ENCODE measurements at regions not wholly inside any gene's neighbourhood (a gene's known extent, or its start where the extent isn't known, plus 50 kb on each side); places are given as distances from the start of the nearest gene placed in this dataset.

DNA sequence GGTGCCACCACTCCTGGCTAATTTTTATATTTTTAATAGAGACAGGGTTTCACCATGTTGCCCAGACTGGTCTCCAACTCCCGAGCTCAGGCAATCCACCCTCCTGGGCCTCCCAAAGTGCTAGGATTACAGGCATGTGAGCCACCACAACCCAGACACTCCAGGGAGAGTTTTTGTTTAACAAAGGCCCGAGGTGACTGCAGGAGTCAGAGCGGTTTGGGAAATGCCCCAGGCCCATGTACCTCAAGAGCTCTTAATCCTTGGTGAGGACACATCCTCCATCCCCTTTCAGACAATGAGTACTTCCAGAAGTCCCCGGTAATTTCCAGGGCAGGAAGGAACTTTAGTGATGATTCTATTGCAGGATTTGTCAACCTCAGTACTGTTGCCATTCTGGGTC is 176.0 kb downstream of the ESRRB start:
- DNase-seq (ENCODE audit: low read depth in 3 of 3) = no peak

DNA sequence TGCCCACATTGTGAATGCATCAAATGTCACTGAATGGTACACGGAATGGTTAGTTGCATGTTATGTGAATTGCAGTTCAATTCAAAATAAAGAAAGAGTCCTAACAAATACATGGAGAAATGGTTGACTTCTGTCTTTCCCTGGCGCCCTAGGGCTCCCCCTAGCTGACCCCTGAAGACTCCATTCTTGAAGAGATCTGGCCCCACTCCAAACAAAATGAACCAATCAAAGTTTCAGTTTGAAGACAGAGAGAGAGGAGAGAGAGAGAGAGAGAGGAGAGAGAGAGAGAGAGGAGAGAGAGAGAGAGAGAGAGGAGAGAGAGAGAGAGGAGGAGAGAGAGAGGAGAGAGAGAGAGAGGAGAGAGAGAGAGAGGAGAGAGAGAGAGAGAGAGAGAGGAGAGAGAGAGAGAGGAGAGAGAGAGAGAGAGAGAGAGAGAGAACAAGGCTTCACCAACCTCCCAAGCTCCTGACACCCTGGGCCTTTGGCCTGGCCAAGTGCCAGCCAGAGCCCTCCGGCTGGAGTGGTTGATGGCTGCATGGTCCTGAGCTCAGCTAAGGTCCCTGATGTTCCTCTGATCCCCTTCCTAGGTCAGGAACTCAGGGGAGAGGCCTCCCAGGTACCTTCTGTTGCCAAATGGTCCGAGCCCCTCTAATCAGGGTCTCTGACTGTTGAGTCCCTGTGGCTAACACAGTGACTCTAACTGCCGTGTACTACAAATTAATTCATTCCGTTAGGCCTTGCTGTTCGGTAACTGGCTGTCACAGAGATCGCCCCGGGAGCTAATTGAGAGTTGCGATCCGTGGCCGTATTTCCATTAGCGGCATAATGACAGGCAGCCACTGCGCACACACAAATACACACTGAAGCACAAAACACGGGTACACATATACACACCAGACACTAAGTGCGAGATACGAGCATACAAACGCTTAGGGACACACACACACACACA is 188.8 kb downstream of the ESRRB start:
- DNase-seq (ENCODE audit: low read depth in 3 of 3) = no peak

DNA sequence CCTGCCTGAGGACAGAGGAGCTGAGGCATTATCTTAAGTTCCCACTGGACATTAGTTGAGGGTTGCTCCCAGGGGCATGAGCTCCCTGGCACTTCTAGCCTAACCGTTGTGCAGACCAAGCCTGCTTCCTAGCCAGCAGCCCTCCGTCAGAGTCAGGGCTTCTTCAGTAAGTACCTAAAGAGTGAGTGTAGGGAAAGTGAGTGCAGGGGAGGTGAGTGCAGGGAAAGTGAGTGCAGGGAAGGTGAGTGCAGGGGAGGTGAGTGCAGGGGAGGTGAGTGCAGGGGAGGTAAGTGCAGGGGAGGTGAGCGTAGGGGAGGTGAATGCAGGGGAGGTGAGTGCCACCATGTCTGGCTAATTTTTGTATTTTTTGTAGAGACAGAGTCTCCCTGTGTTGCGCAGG is 190.5 kb downstream of the ESRRB start:
- no peak for DNase-seq (ENCODE audit: low read depth in 3 of 3)

DNA sequence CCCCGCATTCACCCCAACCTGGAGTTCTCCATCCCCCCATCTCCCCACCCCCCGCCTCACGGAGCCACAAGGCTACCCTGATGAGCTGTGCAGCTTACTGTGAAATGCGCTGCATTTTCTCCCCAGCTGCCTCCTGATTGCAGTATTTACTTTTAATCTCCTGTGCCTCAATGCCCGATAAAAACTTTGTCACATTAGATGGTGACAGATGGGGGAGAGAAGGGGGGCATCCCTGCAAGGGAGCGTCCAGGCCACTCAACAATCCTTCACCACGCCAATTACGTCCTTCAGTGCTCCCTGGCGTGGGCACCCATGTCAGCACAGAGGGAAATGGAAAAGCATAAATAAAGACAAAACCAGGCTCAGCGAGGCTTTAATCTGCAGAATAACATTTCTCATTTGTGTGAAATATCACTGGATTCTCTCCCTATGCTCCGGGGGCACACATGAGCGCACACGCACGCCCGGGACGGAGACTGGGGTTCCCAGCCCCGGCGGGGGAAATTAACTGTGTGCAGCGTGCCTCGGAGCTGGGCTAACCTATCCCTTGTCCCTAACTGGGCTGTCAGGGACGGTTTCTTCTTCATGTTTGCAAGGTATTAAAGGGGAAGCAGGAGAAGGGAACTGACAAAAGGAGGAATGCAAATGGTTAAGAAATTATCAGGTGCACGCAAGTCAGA is 186.7 kb upstream of the VASH1 start:
- no peak for DNase-seq (ENCODE audit: low read depth in 3 of 3)

DNA sequence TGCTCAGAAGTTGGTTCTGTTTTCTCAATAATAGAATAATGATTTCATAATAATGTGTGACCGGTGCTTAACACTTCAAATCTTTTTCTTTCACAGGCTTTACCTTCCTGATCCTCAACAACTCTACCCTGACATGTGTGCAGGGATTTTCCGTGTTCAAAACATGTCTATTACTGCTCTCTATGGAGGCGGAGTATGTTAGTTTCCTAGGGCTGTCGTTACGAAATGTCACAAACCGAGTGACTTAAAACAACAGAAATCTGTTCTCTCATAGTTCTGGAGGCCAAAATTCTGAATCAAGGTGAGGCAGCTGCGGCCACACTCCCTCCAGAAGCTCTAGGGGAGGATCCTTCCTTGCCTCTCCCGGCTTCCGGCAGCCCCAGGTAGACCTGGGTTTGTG is 186.2 kb upstream of the VASH1 start:
- DNase-seq (ENCODE audit: low read depth in 3 of 3) = no peak

DNA sequence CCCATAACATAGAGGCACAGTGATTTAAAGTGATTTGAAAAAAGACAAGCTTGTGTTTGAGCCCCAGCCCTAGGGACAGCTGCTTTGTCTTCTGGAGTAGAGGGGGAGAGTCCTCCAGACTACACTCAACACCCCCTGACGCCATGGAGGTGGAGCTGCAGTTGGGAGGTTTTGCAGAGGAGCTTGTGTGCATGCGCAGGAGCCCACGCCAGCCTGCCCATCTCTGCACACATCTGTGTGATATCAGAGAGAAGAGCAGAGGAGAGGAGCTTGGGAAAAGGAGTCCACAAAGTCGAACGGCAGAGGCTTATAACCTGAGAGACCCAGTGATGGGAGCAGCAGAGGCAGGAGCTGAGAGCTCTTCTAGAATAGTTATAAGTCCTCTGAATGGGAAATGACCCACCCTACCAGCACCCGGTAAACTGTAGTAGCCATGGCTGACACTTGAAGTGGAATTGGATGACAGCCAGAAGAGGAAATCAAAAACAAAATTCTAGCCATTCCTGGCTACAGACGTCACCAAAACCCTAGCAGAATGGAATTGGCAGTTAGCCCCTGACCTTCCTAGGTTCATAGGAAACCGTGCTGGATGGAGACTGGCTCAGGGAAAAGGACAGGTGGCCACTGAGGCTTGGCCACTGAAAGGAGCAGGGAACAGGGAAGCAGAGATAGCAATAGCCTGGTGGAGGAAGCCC is 185.1 kb upstream of the VASH1 start:
- no peak for DNase-seq (ENCODE audit: low read depth in 3 of 3)

DNA sequence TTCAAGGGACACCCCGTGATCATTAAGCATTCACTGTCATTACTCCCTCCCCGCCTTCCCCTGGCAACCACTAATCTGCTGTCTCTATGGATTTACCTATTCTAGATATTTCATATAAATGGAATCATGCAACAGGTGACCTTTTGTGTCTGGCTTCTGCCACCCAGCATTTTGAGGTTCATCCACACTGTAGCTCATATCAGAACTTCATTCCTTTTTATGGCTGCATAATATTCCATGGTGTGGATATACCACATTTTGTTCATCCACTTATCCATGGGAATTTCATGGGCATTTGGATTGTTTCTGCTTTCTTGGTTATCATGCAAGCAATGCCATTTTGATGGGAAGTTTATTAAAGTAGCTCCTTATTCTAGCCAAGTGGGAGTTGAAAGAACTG is 184.2 kb upstream of the VASH1 start:
- DNase-seq (ENCODE audit: low read depth in 3 of 3) = no peak

DNA sequence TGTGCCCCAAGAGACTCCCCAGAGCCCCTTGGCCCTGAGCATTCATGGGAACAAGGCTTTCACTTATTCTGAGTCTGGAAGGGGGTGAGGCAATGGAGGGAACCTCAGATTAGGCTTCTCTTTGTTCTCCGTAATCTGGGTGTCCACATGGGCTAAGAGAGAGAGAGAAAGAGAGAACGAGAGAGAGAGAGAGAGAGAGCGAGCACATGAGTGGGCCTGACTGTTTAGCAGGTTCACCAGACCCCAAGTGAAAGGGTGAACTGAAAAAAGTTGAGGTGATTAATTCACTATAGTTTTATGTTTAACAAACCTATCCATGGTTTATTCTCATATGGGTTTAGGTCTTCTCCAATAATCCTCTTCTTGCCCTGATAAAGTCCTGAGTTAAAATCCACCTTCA is 183.4 kb upstream of the VASH1 start:
- no peak for DNase-seq (ENCODE audit: low read depth in 3 of 3)

DNA sequence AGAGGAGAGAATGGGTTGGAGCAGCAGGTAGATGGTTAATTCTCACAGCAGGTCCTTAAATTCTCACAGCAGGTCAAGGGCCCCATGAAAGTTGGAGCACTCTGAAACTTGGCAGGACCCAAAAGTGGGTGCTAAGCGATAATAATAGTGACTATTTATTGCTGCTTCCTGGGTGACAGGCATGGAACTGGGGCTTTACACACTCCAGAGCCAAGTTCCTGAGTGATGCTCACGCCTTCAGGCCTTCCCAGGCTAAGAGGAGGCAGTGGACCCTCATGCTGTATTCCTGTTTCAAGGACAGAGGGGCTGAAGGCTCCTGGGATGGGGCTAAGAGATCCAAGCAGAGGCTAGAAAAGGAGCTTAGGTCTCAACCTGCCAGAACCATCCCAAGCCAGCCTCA is 180.9 kb upstream of the VASH1 start:
- no peak for DNase-seq (ENCODE audit: low read depth in 3 of 3)

DNA sequence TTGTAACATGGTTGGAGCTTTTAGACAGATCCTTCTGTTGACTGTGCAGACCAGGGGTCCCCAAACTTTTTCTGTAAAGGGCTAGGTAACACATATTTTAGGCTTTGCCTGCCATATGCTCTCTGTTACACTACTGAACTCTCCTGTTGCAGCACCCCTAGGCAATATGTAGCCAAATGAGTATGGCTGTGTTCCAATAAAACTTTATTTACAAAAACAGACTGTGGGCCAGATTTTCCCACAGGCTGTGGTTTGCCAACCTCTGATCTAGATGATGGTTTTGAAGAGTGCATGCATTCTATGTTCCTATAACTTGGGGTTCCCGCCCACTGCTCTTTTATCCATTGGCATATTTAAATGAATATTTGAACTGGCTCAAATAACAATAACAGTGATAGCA is 180.3 kb upstream of the VASH1 start:
- no peak for DNase-seq (ENCODE audit: low read depth in 3 of 3)

DNA sequence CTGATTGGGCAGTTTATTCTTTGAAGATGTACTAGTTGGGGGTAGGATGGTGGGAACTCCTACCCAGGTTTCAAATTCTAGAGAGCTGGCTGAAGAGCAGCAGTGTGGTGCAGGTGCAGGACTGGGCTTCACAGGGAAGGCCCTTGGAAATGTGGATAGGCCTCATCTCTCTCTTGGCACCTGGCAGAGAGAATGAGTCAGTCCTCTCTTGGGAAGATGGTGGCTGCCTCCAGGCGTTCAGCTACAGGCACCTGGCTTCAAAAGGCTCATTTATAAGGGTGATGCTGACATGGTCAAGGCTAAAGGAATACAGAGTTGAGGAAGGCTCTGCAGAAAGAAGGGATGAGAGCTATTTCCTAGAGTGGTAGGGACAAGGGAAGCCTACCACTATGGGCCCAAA is 179.7 kb upstream of the VASH1 start:
- DNase-seq (ENCODE audit: low read depth in 3 of 3) = no peak

DNA sequence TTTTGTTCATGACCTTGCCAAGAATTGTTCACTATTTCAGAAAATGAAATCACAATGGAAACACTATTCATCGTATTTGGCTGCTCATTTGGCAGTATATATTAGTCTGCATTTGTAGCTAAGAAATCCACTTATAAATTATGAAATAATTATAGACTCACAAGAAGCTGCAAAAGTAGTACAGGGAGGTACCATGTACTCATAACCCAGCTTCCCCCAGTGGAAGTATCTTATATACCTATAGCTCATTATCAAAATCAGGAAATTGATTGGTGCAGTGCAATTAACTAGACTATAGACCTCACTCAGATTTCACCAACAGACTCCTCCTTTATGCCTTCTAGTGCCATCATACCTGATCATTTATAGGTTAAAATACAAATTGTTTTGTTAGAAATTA is 178.8 kb upstream of the VASH1 start:
- no peak for DNase-seq (ENCODE audit: low read depth in 3 of 3)

DNA sequence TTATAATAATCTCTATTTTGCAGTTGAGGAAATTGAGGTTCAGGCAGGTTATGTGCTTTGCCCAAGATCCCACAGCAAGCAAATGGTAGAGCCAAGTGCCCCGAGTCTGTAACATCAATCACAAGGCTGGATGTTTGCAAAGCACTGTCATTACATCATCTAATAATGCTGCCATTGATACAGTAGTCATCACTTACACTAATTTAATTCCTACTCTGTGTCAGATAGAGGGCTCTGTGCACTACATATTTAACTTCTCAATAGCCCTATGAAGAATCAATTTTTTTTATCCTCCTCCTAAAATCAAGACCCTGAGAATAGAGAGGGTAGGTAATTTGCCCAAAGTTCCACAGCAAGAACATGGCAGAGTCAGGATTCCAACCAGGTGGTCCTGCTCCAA is 178.1 kb upstream of the VASH1 start:
- no peak for DNase-seq (ENCODE audit: low read depth in 3 of 3)

DNA sequence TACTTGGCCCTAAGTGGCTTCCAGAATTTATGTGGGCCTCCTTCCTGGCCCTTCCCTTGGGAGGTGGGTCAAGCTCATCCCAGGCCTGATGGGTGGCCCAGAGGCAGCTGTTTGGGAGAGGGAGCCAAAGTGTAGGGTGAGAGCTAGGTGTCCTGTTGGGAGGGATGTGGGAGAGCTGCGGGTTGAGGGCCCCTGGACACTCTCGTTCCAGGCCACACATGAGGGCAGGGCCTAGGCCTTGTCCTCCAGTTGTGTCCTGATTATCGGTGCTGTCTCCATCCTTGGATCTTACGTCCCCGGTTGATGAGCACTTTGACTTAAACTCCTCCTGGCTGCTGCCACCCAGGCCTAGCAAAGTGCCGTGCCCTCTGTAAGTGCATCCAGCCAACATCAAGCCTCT is 177.5 kb upstream of the VASH1 start:
- DNase-seq (ENCODE audit: low read depth in 3 of 3) = no peak

DNA sequence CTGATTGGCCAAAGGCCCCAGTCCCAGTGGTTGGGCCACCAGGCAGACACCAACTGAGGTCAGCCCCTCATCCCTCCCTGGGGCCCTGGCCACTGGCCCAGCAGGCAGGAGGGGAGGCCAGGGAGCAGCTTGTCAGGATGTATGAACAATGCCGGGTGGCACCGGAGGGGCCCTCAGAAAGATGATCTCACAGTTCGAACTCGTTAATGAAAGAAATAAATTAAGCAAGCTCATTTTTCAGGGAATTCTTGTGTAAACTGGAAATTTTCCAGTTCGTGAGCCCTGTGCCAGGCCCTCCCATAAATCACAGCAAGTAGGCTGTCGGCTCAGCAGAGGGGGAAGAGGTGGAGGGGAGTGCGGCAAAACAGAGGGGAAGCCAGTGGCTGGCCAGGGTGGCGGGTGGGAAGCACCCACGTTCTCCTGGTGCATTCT is 177.0 kb upstream of the VASH1 start:
- DNase-seq (ENCODE audit: low read depth in 3 of 3) = no peak

DNA sequence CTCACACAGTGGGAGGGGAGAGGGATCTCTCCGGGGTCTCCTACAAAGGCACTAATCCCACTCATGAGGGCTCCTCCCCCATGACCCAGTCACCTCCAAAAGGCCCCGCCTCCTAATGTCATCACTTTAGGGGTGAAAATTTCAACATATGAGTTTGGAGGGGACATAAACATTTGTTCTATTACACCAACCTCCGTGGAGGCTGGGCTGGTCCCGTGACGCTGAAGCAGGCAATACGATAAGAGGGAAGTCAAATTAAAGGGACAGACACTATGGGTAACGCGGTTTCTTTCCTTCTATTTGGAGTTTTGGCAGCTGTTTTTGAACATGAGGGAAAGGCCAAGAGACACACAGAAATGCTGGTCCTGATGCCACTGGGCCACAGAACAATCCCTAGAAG is 175.7 kb upstream of the VASH1 start:
- DNase-seq (ENCODE audit: low read depth in 3 of 3) = no peak

DNA sequence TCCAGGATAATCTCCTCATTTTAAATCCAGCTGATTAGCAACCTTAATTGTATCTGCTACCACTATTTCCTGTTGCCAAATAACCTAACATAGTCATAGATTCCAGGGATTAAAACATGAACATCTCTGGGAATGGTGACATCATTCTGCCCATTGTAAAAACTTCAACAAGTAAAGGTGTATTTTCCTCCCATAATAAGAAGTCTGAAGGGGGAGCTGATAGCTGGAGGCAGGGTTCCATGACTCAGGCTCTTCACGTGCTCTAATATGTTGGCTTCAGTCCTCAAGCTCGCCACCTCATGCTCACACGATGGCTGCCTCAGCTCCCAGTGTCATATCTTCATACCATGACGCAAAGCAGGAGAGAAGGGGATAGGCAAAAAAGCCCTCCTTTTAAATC is 172.0 kb upstream of the VASH1 start:
- no peak for DNase-seq (ENCODE audit: low read depth in 3 of 3)

DNA sequence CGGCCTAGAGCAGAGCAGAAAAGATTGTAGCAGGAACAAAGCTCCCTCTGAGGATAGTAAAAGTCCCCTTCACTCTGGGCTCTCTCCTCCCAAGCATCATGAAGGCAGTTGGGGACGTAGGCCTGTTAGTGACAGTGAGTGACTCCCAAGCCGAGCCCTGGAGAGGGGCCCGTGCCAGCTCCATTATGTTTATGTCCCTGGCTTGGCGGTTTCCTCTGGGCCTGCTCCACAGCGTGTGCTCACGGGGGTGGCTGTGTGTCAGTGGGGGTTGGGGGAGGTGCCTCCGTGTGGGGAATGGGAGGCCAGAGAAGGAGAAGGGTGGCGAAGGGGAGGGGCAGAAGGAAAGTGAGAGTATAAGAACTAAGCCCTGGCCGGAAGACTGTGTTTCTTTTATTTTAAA is 170.0 kb upstream of the VASH1 start:
- DNase-seq (ENCODE audit: low read depth in 3 of 3) = no peak

DNA sequence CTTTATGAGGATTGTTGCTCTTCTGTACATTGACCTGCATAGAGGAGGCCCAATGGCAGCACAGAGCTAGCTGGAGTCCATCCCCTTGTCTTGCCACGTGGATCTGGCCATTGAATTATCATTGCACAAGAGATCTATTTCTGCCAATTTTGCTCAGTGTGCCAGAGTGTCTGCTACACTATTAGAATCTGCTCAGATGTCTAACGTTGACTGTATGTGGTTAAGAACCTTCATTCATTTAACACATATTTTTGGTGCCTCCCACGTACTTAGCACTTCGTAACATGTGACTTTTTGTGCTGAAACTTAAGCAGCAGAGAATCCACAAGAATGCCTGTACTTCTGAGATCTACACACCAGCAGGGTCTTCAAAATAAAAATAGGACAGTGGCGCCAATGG is 166.0 kb upstream of the VASH1 start:
- no peak for DNase-seq (ENCODE audit: low read depth in 3 of 3)

DNA sequence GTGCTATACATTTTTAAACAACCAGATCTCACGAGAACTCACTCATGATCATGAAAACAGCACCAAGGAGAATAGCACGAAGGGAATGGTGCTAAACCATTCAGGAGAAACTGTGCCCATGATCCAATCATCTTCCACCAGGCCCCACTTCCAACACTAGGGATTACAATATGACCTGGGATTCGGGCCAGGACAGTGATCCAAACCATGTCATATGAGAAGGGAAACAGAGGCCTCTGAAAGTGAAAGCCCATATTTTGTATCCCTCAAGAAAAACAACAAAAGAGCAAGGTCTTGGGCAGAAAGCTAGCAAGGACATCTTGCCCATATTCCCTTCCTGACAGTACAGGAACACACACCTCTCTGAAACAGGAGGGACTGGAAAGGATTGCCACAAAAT is 163.9 kb upstream of the VASH1 start:
- no peak for DNase-seq (ENCODE audit: low read depth in 3 of 3)

DNA sequence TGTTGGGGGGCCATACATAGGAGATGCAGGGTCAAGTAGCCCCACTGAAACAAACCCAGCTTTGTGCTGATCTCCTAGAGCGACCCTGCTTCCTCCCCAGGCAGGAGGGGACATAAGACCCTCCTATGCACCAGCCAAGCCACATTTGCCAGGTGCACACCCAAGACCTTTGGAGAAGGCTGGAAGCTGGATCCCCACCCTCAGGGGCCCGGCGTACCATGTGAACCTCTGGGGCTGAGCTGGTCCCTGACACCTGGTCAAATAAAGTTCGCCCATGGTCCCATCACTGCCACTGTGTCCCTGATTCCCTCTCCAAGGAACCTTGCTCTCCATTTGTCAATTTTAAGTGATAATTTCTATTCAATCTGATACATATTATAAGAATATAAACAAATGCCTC is 162.1 kb upstream of the VASH1 start:
- DNase-seq (ENCODE audit: low read depth in 3 of 3) = no peak

DNA sequence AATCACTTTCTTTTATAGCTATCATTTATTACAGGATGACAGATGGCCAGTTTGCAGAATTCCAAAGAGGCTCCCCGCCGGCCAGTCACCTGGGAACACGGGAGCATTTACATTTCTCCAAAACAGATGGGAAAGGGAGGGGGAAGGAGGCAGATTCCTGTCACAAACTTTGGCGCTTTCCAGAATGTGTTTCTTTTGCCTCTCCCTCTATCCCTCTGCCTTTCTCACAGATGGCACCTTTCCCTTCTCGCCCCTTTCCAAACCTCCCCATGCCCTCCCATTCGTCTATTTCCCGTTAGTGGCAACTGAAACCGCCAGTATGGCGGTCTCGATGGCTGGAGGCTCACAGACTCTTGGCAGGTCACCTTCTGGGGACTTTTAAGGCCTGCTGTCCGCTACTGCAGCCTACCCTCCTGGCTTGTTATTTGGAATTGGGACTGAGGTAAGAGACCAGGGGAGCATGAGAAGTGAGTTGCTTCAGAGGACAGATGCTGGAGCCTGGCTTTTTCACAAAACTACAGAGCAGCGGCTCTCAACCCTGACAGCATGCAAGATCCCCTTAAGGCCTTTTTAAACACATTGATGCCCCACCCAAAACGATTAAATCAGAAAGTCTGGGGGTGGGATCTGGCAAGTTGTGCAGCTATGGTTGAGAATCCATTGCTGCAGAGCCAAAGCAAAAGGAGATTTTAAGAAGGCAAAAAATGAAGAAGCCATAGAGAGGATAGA is 161.5 kb upstream of the VASH1 start:
- DNase-seq (ENCODE audit: low read depth in 3 of 3) = no peak
